ENCODE measurements at regions not wholly inside any gene's neighbourhood (a gene's known extent, or its start where the extent isn't known, plus 50 kb on each side); places are given as distances from the start of the nearest gene placed in this dataset.

GRCh38 chr11:121829159-121829643 lies 286.8 kb downstream of the BLID start:
- no peak for TF ChIP-seq CTCF (IDR thresholded peaks at IDR 0.05)
- TF ChIP-seq POLR2A (IDR thresholded peaks at IDR 0.05), result no peak
- DNase-seq (ENCODE audit: low spot score in 2 of 2), result peak; percentile 31 to 84
- intact Hi-C loops (cut with DNase I; ENCODE audit: low total_unique reads), result no loop called here
- WGBS, 2 donors, result 27 to 28% methylated on average over 2 of the region's 2 CpGs
- no peak overlapping the region for H3K4me3 ChIP-seq (ENCODE audit: low read depth, poor library complexity, severe bottlenecking)

GRCh38 chr11:121814962-121815361 lies 301.1 kb downstream of the BLID start:
- intact Hi-C loops (cut with DNase I; ENCODE audit: low total_unique reads), result no loop called here
- no peak for DNase-seq (ENCODE audit: low spot score in 2 of 2)
- H3K4me3 ChIP-seq (ENCODE audit: low read depth, poor library complexity, severe bottlenecking), result no peak overlapping the region
- 64 to 68% methylated on average over 1 of the region's 1 CpG for WGBS, 2 donors
- TF ChIP-seq POLR2A (IDR thresholded peaks at IDR 0.05), result no peak
- TF ChIP-seq CTCF (IDR thresholded peaks at IDR 0.05), result no peak

GRCh38 chr11:121814296-121814695 lies 301.7 kb downstream of the BLID start:
- H3K4me3 ChIP-seq (ENCODE audit: low read depth, poor library complexity, severe bottlenecking), result no peak overlapping the region
- no peak for DNase-seq (ENCODE audit: low spot score in 2 of 2)
- no peak for TF ChIP-seq POLR2A (IDR thresholded peaks at IDR 0.05)
- no peak for TF ChIP-seq CTCF (IDR thresholded peaks at IDR 0.05)
- intact Hi-C loops (cut with DNase I; ENCODE audit: low total_unique reads), result no loop called here

GRCh38 chr11:121810291-121810690 lies 305.7 kb downstream of the BLID start:
- no peak overlapping the region for H3K4me3 ChIP-seq (ENCODE audit: low read depth, poor library complexity, severe bottlenecking)
- TF ChIP-seq POLR2A (IDR thresholded peaks at IDR 0.05), result no peak
- TF ChIP-seq CTCF (IDR thresholded peaks at IDR 0.05), result no peak
- DNase-seq (ENCODE audit: low spot score in 2 of 2), result no peak
- 35 to 36% methylated on average over 4 of the region's 4 CpGs for WGBS, 2 donors
- intact Hi-C loops (cut with DNase I; ENCODE audit: low total_unique reads), result no loop called here

GRCh38 chr11:121808096-121808495 lies 307.9 kb downstream of the BLID start:
- H3K4me3 ChIP-seq (ENCODE audit: low read depth, poor library complexity, severe bottlenecking), result no peak overlapping the region
- intact Hi-C loops (cut with DNase I; ENCODE audit: low total_unique reads), result no loop called here
- WGBS, 2 donors, result 72 to 73% methylated on average over 2 of the region's 2 CpGs
- no peak for DNase-seq (ENCODE audit: low spot score in 2 of 2)
- TF ChIP-seq POLR2A (IDR thresholded peaks at IDR 0.05), result no peak
- no peak for TF ChIP-seq CTCF (IDR thresholded peaks at IDR 0.05)

- intact Hi-C loops (cut with DNase I; ENCODE audit: low total_unique reads), result no loop called here
- DNase-seq (ENCODE audit: low spot score in 2 of 2), result no peak
- H3K4me3 ChIP-seq (ENCODE audit: low read depth, poor library complexity, severe bottlenecking), result no peak overlapping the region
- TF ChIP-seq CTCF (IDR thresholded peaks at IDR 0.05) (no peak), POLR2A (IDR thresholded peaks at IDR 0.05) (no peak)
- 71 to 80% methylated on average over 2 of the region's 2 CpGs for WGBS, 2 donors
Observed at GRCh38 chr11:121807051-121807450, 309.0 kb downstream of the BLID start.

All from lower leg skin (tissue), 4 donors.